Neural cell (in vitro differentiated cells): ENCODE measurements at regions not wholly inside any gene's neighbourhood (a gene's known extent, or its start where the extent isn't known, plus 50 kb on each side); places are given as distances from the start of the nearest gene placed in this dataset.

Source experiments
- H2AFZ ChIP-seq: fragments of 200-600, 300-800 bp; sonication (generic), shearing (Covaris generic); 2 replicates; pipeline ENCODE4 v1.6.0; 2014; ENCODE audit warnings: low read depth, mild to moderate bottlenecking, antibody characterized with exemption, low read length, moderate library complexity
- H3F3A ChIP-seq: fragments of 200-600 bp; shearing (Covaris generic); 2 replicates; pipeline ENCODE4 v1.6.1; 2016; ENCODE audit warnings: mild to moderate bottlenecking, moderate library complexity, mixed read lengths, antibody characterized with exemption, low read length; ENCODE audit not compliant: insufficient read depth, poor library complexity, severe bottlenecking
- H3K27ac ChIP-seq: fragments of 200-600, 300-800 bp; sonication (generic), shearing (Covaris generic); 2 replicates; pipeline ENCODE4 v1.5.1; 2014; ENCODE audit warnings: mild to moderate bottlenecking, low read length, moderate library complexity
- H3K27me3 ChIP-seq: fragments of 300-800, 200-600 bp; sonication (generic), shearing (Covaris generic); 2 replicates; pipeline ENCODE4 v1.6.0; 2014; ENCODE audit warnings: mild to moderate bottlenecking, low read depth, low read length, moderate library complexity; ENCODE audit not compliant: insufficient read depth
- H3K36me3 ChIP-seq: fragments of 300-800, 200-600 bp; sonication (generic), shearing (Covaris generic); 2 replicates; pipeline ENCODE4 v1.5.1; 2014; ENCODE audit warnings: mild to moderate bottlenecking, antibody characterized with exemption, low read length, moderate library complexity; ENCODE audit not compliant: insufficient read depth
- H3K4me2 ChIP-seq: fragments of 300-800, 200-600 bp; sonication (generic), shearing (Covaris generic); 2 replicates; pipeline ENCODE4 v1.6.0; 2014; ENCODE audit warnings: mild to moderate bottlenecking, low read length
- H3K4me3 ChIP-seq: fragments of 300-800, 200-600 bp; sonication (generic), shearing (Covaris generic); 2 replicates; pipeline ENCODE4 v1.5.1; 2014; ENCODE audit warnings: mild to moderate bottlenecking, low read length, moderate library complexity
- H3K79me2 ChIP-seq: fragments of 200-600 bp; shearing (Covaris generic); replicated peaks from 2 replicates; pipeline ENCODE4 v1.6.0; 2014; ENCODE audit warnings: mild to moderate bottlenecking, low read length, moderate library complexity; ENCODE audit not compliant: insufficient read depth
- H3K9ac ChIP-seq: fragments of 300-800, 200-600 bp; sonication (generic), shearing (Covaris generic); 2 replicates; pipeline ENCODE4 v1.6.1; 2016; ENCODE audit warnings: mild to moderate bottlenecking, low read length, mixed read lengths
- H3K9me2 ChIP-seq: fragments of 200-600 bp; shearing (Covaris generic); 2 replicates; pipeline ENCODE4 v1.6.1; 2016; ENCODE audit warnings: mild to moderate bottlenecking, low read length, mixed read lengths; ENCODE audit not compliant: insufficient read depth
- H3K9me3 ChIP-seq: fragments of 200-600, 300-800 bp; sonication (generic), shearing (Covaris generic); 2 replicates; pipeline ENCODE4 v1.6.1; 2016; ENCODE audit warnings: mild to moderate bottlenecking, mixed run types, low read length, moderate library complexity, mixed read lengths
- H4K20me1 ChIP-seq: fragments of 200-600 bp; shearing (Covaris generic); 2 replicates; pipeline ENCODE4 v1.6.1; 2016; ENCODE audit warnings: mild to moderate bottlenecking, mixed run types; ENCODE audit not compliant: insufficient read depth
- EP300 ChIP-seq: fragments of 450-650 bp; conservative IDR thresholded peaks from 2 replicates; pipeline ENCODE4 v1.6.1; 2014; ENCODE audit warnings: antibody characterized with exemption, mild to moderate bottlenecking, moderate library complexity; ENCODE audit not compliant: poor library complexity, severe bottlenecking
- EZH2 ChIP-seq: fragments of 200-600, 300-800 bp; shearing (Covaris generic), sonication (generic); IDR thresholded peaks from 2 replicates; pipeline ENCODE4 v1.6.1; 2014; ENCODE audit warnings: antibody characterized with exemption, low read length, borderline replicate concordance, mild to moderate bottlenecking; ENCODE audit not compliant: insufficient read depth, poor library complexity, severe bottlenecking
- MXI1 ChIP-seq: fragments of 450-650 bp; conservative IDR thresholded peaks from 2 replicates; pipeline ENCODE4 v1.6.1; 2014; ENCODE audit warnings: antibody characterized with exemption, mild to moderate bottlenecking; ENCODE audit not compliant: poor library complexity, severe bottlenecking
- POLR2AphosphoS5 ChIP-seq: IDR thresholded peaks from 2 replicates; pipeline ENCODE4 v1.6.1; 2012
- RAD21 ChIP-seq: fragments of 450-650 bp; conservative IDR thresholded peaks from 2 replicates; pipeline ENCODE4 v1.6.1; 2014; ENCODE audit warnings: antibody characterized with exemption, mild to moderate bottlenecking, moderate library complexity
- SMC3 ChIP-seq: fragments of 450-650 bp; conservative IDR thresholded peaks from 2 replicates; pipeline ENCODE4 v1.6.1; 2014; ENCODE audit warnings: antibody characterized with exemption, mild to moderate bottlenecking, moderate library complexity; ENCODE audit not compliant: poor library complexity
- TAF1 ChIP-seq: IDR thresholded peaks from 2 replicates; pipeline ENCODE4 v1.6.1; 2012; ENCODE audit warnings: low read depth
- TF ChIP-seq, protein P1 (sequence below): fragments of 450-650 bp; IDR thresholded peaks from 2 replicates; pipeline ENCODE4 v1.5.1; 2014; ENCODE audit warnings: antibody characterized with exemption, mild to moderate bottlenecking, moderate library complexity; ENCODE audit not compliant: poor library complexity, severe bottlenecking
- TF ChIP-seq, protein P2 (sequence below): IDR thresholded peaks from 2 replicates; pipeline ENCODE4 v1.6.1; 2012; ENCODE audit warnings: borderline replicate concordance

DNA sequence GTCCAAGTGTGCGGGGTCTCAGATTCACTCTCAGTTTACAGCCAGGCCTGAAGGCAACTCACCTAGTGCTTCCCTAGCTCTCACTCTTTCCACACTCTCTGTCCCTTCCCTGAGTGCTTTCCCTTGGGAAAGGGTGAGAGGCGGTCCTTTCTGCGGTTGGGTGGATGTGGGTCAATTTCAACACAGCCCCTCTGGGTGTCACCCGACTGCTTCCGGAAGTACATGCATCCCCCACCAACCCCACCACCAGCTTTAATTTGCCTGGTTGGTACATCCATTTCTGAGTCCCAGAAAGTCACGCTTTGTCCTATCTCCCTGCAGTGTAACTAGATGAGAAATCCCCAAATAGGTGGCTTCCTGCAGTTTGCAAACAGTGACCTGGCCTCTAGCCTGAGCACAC lies 307.3 kb upstream of the MEIS1 start:
- Histone ChIP-seq H3K4me3 (no peak overlapping the region), H3K9ac (no peak overlapping the region), H3F3A (no peaks in the 10 kb centered on the region), H3K9me2 (no peaks in the 10 kb centered on the region), H3K36me3 (no peaks in the 10 kb centered on the region), H3K27me3 (no peaks in the 10 kb centered on the region), H3K4me2 (no peak overlapping the region), H3K9me3 (no peaks in the 10 kb centered on the region), H3K79me2 (no peaks in the 10 kb centered on the region), H3K27ac (no peak overlapping the region), H4K20me1 (no peaks in the 10 kb centered on the region), H2AFZ (no peak overlapping the region)
- TF ChIP-seq MXI1 (no peak), EZH2 (no peak), POLR2AphosphoS5 (no peak), SMC3 (no peak), EP300 (no peak), TAF1 (no peak), RAD21 (no peak)
- TF ChIP-seq, protein P1, sequence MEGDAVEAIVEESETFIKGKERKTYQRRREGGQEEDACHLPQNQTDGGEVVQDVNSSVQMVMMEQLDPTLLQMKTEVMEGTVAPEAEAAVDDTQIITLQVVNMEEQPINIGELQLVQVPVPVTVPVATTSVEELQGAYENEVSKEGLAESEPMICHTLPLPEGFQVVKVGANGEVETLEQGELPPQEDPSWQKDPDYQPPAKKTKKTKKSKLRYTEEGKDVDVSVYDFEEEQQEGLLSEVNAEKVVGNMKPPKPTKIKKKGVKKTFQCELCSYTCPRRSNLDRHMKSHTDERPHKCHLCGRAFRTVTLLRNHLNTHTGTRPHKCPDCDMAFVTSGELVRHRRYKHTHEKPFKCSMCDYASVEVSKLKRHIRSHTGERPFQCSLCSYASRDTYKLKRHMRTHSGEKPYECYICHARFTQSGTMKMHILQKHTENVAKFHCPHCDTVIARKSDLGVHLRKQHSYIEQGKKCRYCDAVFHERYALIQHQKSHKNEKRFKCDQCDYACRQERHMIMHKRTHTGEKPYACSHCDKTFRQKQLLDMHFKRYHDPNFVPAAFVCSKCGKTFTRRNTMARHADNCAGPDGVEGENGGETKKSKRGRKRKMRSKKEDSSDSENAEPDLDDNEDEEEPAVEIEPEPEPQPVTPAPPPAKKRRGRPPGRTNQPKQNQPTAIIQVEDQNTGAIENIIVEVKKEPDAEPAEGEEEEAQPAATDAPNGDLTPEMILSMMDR: no peak
- TF ChIP-seq, protein P2, sequence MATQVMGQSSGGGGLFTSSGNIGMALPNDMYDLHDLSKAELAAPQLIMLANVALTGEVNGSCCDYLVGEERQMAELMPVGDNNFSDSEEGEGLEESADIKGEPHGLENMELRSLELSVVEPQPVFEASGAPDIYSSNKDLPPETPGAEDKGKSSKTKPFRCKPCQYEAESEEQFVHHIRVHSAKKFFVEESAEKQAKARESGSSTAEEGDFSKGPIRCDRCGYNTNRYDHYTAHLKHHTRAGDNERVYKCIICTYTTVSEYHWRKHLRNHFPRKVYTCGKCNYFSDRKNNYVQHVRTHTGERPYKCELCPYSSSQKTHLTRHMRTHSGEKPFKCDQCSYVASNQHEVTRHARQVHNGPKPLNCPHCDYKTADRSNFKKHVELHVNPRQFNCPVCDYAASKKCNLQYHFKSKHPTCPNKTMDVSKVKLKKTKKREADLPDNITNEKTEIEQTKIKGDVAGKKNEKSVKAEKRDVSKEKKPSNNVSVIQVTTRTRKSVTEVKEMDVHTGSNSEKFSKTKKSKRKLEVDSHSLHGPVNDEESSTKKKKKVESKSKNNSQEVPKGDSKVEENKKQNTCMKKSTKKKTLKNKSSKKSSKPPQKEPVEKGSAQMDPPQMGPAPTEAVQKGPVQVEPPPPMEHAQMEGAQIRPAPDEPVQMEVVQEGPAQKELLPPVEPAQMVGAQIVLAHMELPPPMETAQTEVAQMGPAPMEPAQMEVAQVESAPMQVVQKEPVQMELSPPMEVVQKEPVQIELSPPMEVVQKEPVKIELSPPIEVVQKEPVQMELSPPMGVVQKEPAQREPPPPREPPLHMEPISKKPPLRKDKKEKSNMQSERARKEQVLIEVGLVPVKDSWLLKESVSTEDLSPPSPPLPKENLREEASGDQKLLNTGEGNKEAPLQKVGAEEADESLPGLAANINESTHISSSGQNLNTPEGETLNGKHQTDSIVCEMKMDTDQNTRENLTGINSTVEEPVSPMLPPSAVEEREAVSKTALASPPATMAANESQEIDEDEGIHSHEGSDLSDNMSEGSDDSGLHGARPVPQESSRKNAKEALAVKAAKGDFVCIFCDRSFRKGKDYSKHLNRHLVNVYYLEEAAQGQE: no peak

DNA sequence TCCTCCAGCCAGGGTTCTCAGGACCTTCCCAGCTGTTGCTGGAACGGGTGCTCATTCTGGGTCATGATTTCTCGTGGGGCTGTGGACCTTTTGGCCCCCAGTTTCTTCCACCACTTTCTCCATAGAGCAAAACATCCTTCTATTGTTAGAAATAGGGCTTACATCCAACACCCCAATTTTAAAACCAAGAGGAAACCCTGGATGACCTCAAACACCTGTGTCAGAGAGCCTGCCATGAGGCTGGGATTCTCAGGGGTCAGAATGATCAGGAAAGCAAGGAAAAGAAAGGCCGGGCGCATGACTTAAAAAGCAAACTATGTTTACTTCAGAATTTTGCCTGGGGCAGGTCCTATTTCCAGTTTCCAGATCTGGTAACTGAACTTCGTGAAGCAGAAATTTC lies 307.9 kb upstream of the MEIS1 start:
- Histone ChIP-seq H2AFZ (no peak overlapping the region), H4K20me1 (no peaks in the 10 kb centered on the region), H3K4me3 (no peak overlapping the region)

More for the DNA sequence above, 307.9 kb upstream of the MEIS1 start:
- H3K27ac ChIP-seq: no peak overlapping the region
- H3K9ac ChIP-seq: no peak overlapping the region
- no peaks in the 10 kb centered on the region for H3K9me3 ChIP-seq
- no peaks in the 10 kb centered on the region for H3K9me2 ChIP-seq
- H3K4me2 ChIP-seq: no peak overlapping the region
- H3K79me2 ChIP-seq: no peaks in the 10 kb centered on the region
- TF ChIP-seq TAF1: no peak
- TF ChIP-seq, protein P2: no peak
- no peak for TF ChIP-seq SMC3
- no peak for TF ChIP-seq EZH2
- TF ChIP-seq, protein P1: no peak
- no peak for TF ChIP-seq POLR2AphosphoS5
- no peak for TF ChIP-seq RAD21
- TF ChIP-seq MXI1: no peak
- no peak for TF ChIP-seq EP300
- no peaks in the 10 kb centered on the region for H3F3A ChIP-seq
- no peaks in the 10 kb centered on the region for H3K27me3 ChIP-seq
- H3K36me3 ChIP-seq: no peaks in the 10 kb centered on the region
